GM23338 (cell line): ENCODE measurements at regions not wholly inside any gene's neighbourhood (a gene's known extent, or its start where the extent isn't known, plus 50 kb on each side); places are given as distances from the start of the nearest gene placed in this dataset.

ENCODE experiments used
- CREB1 ChIP-seq: fragments of 250-450 bp; sonication (Bioruptor Pico); IDR thresholded peaks from 2 replicates; pipeline ENCODE4 v1.5.0; 2020; ENCODE audit warnings: low read depth, mild to moderate bottlenecking, moderate library complexity
- EZH2 ChIP-seq: fragments of 200-600 bp; sonication (generic); IDR thresholded peaks from one replicate; pipeline ENCODE4 v1.8.0; 2017; ENCODE audit warnings: antibody characterized with exemption, mild to moderate bottlenecking, low read depth; ENCODE audit not compliant: unreplicated experiment
- EZH2phosphoT487 ChIP-seq: fragments of 200-600 bp; sonication (generic); IDR thresholded peaks from one replicate; pipeline ENCODE4 v1.8.1; 2018; ENCODE audit warnings: antibody characterized with exemption; ENCODE audit not compliant: unreplicated experiment
- POLR2AphosphoS5 ChIP-seq: IDR thresholded peaks from 2 replicates; pipeline ENCODE4 v1.6.1; 2016; ENCODE audit warnings: antibody characterized with exemption, low read depth
- STAT1 ChIP-seq: IDR thresholded peaks from one replicate; pipeline ENCODE4 v1.6.1; 2016; ENCODE audit warnings: antibody characterized with exemption; ENCODE audit not compliant: unreplicated experiment
- TF ChIP-seq, protein P1 (sequence below), 2 experiments: fragments of 200-600 bp in 1 of 2; sonication (generic) in 1 of 2; conservative IDR thresholded peaks; 2 replicates each; pipeline versions ENCODE4 v1.5.1 to v1.6.1; 2016 to 2017; ENCODE audit warnings: antibody characterized with exemption in 2 of 2, low read depth in 2 of 2, mild to moderate bottlenecking in 2 of 2, moderate library complexity in 1 of 2
- TF ChIP-seq, protein P2 (sequence below): IDR thresholded peaks from one replicate; pipeline ENCODE4 v1.6.1; 2018; ENCODE audit warnings: antibody characterized with exemption; ENCODE audit not compliant: unreplicated experiment

DNA sequence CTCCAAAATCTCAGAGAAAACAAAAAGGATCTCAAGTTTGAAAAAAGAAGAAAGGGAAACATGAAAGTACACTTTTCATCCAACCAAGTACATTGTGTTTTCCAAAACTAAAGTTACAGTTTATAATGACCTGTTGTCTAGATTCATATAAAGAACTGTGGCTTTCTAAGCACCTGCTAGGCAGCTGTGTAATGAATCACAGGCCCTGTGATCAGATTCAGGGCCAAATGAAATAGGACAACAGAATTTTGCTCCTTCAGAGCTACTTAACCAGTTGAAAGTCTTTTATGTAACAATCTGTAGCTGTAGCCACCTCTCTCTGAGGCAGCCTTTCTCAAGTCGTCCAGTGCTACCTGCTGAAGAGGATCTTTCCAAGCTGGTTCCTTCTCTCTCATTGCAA, 960.0 kb upstream of the RAG2 start:
- TF ChIP-seq EZH2 (no peak), CREB1 (CRISPR knock-in tag) (no peak), EZH2phosphoT487 (no peak), POLR2AphosphoS5 (no peak), STAT1 (no peak)
- TF ChIP-seq, protein P1, sequence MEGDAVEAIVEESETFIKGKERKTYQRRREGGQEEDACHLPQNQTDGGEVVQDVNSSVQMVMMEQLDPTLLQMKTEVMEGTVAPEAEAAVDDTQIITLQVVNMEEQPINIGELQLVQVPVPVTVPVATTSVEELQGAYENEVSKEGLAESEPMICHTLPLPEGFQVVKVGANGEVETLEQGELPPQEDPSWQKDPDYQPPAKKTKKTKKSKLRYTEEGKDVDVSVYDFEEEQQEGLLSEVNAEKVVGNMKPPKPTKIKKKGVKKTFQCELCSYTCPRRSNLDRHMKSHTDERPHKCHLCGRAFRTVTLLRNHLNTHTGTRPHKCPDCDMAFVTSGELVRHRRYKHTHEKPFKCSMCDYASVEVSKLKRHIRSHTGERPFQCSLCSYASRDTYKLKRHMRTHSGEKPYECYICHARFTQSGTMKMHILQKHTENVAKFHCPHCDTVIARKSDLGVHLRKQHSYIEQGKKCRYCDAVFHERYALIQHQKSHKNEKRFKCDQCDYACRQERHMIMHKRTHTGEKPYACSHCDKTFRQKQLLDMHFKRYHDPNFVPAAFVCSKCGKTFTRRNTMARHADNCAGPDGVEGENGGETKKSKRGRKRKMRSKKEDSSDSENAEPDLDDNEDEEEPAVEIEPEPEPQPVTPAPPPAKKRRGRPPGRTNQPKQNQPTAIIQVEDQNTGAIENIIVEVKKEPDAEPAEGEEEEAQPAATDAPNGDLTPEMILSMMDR (conservative IDR thresholded peaks at IDR 0.05; ENCODE audit: low read depth in 2 of 2), result no peak
- TF ChIP-seq, protein P2, sequence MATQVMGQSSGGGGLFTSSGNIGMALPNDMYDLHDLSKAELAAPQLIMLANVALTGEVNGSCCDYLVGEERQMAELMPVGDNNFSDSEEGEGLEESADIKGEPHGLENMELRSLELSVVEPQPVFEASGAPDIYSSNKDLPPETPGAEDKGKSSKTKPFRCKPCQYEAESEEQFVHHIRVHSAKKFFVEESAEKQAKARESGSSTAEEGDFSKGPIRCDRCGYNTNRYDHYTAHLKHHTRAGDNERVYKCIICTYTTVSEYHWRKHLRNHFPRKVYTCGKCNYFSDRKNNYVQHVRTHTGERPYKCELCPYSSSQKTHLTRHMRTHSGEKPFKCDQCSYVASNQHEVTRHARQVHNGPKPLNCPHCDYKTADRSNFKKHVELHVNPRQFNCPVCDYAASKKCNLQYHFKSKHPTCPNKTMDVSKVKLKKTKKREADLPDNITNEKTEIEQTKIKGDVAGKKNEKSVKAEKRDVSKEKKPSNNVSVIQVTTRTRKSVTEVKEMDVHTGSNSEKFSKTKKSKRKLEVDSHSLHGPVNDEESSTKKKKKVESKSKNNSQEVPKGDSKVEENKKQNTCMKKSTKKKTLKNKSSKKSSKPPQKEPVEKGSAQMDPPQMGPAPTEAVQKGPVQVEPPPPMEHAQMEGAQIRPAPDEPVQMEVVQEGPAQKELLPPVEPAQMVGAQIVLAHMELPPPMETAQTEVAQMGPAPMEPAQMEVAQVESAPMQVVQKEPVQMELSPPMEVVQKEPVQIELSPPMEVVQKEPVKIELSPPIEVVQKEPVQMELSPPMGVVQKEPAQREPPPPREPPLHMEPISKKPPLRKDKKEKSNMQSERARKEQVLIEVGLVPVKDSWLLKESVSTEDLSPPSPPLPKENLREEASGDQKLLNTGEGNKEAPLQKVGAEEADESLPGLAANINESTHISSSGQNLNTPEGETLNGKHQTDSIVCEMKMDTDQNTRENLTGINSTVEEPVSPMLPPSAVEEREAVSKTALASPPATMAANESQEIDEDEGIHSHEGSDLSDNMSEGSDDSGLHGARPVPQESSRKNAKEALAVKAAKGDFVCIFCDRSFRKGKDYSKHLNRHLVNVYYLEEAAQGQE, result no peak
